ENCODE measurements at regions not wholly inside any gene's neighbourhood (a gene's known extent, or its start where the extent isn't known, plus 50 kb on each side); places are given as distances from the start of the nearest gene placed in this dataset.

DNA sequence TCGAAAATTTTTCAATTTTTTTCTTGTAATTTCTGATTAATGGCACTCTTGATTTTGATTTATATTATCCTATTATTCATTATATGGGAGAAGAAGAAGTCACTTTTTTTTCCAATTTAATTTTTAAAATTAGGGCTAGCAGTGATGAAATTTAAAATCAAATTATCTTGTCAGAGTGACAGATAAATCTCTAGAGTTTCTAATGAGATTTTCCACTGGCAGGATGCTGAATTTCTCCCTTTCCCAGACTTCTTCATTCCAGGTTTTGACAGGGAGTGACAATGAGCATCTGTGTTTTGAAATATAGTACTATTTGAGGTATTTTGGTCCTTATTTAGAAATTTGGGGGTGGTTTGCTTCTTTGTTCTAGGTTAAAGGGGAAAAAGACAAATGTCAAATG, 2274.1 kb downstream of the MAT2B start:
- no peak overlapping the region for H3K27ac ChIP-seq (ENCODE audit: low read length)
- no peak overlapping the region for H2AFZ ChIP-seq (ENCODE audit: low read depth, low read length)
- H3K4me3 ChIP-seq (ENCODE audit: low read length), result no peak overlapping the region
- H4K20me1 ChIP-seq (ENCODE audit: insufficient read depth), result no peaks in the 10 kb centered on the region
- no peaks in the 10 kb centered on the region for H3K9me2 ChIP-seq (ENCODE audit: insufficient read depth, low read length)
- no peak overlapping the region for H3K4me2 ChIP-seq (ENCODE audit: low read length)
- no peak overlapping the region for H3K9ac ChIP-seq (ENCODE audit: low read length)
- TF ChIP-seq EZH2 (IDR thresholded peaks at IDR 0.05; ENCODE audit: borderline replicate concordance, insufficient read depth, low read length, poor library complexity, severe bottlenecking), result no peak
- TF ChIP-seq RAD21 (conservative IDR thresholded peaks at IDR 0.05), result no peak
- no peak for TF ChIP-seq POLR2AphosphoS5 (IDR thresholded peaks at IDR 0.05)
- TF ChIP-seq, protein P1, sequence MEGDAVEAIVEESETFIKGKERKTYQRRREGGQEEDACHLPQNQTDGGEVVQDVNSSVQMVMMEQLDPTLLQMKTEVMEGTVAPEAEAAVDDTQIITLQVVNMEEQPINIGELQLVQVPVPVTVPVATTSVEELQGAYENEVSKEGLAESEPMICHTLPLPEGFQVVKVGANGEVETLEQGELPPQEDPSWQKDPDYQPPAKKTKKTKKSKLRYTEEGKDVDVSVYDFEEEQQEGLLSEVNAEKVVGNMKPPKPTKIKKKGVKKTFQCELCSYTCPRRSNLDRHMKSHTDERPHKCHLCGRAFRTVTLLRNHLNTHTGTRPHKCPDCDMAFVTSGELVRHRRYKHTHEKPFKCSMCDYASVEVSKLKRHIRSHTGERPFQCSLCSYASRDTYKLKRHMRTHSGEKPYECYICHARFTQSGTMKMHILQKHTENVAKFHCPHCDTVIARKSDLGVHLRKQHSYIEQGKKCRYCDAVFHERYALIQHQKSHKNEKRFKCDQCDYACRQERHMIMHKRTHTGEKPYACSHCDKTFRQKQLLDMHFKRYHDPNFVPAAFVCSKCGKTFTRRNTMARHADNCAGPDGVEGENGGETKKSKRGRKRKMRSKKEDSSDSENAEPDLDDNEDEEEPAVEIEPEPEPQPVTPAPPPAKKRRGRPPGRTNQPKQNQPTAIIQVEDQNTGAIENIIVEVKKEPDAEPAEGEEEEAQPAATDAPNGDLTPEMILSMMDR (IDR thresholded peaks at IDR 0.05; ENCODE audit: poor library complexity, severe bottlenecking), result no peak
- no peak for TF ChIP-seq TAF1 (IDR thresholded peaks at IDR 0.05; ENCODE audit: low read depth)
- no peak for TF ChIP-seq SMC3 (conservative IDR thresholded peaks at IDR 0.05; ENCODE audit: poor library complexity)
- TF ChIP-seq, protein P2, sequence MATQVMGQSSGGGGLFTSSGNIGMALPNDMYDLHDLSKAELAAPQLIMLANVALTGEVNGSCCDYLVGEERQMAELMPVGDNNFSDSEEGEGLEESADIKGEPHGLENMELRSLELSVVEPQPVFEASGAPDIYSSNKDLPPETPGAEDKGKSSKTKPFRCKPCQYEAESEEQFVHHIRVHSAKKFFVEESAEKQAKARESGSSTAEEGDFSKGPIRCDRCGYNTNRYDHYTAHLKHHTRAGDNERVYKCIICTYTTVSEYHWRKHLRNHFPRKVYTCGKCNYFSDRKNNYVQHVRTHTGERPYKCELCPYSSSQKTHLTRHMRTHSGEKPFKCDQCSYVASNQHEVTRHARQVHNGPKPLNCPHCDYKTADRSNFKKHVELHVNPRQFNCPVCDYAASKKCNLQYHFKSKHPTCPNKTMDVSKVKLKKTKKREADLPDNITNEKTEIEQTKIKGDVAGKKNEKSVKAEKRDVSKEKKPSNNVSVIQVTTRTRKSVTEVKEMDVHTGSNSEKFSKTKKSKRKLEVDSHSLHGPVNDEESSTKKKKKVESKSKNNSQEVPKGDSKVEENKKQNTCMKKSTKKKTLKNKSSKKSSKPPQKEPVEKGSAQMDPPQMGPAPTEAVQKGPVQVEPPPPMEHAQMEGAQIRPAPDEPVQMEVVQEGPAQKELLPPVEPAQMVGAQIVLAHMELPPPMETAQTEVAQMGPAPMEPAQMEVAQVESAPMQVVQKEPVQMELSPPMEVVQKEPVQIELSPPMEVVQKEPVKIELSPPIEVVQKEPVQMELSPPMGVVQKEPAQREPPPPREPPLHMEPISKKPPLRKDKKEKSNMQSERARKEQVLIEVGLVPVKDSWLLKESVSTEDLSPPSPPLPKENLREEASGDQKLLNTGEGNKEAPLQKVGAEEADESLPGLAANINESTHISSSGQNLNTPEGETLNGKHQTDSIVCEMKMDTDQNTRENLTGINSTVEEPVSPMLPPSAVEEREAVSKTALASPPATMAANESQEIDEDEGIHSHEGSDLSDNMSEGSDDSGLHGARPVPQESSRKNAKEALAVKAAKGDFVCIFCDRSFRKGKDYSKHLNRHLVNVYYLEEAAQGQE (IDR thresholded peaks at IDR 0.05; ENCODE audit: borderline replicate concordance), result no peak
- TF ChIP-seq MXI1 (conservative IDR thresholded peaks at IDR 0.05; ENCODE audit: poor library complexity, severe bottlenecking), result no peak
- no peak for TF ChIP-seq EP300 (conservative IDR thresholded peaks at IDR 0.05; ENCODE audit: poor library complexity, severe bottlenecking)
- no peaks in the 10 kb centered on the region for H3K79me2 ChIP-seq (replicated peaks; ENCODE audit: insufficient read depth, low read length)
- no peaks in the 10 kb centered on the region for H3K9me3 ChIP-seq (ENCODE audit: low read length)
- no peaks in the 10 kb centered on the region for H3K27me3 ChIP-seq (ENCODE audit: insufficient read depth, low read depth, low read length)
- H3F3A ChIP-seq (ENCODE audit: insufficient read depth, low read length, poor library complexity, severe bottlenecking), result no peaks in the 10 kb centered on the region
- no peaks in the 10 kb centered on the region for H3K36me3 ChIP-seq (ENCODE audit: insufficient read depth, low read length)

DNA sequence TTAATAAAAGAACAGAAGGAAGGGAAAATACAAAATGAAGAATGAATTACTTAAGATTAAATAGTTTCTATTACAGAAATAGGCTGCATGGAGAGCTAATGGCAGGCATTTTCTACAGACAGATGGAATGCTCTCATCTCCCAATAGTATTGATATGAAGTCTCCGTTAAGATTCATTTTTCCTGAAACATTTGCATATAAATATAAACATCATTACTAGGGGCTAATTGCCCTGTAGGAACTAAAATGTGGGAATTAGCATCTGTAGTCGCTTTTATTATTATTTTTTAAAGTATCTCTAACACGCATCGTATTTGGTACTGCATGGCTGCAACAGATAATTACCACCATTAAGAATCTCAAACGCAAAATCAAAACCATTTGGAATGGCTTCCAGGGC, 2275.5 kb downstream of the MAT2B start:
- H3K27ac ChIP-seq (ENCODE audit: low read length), result no peak overlapping the region
- no peak overlapping the region for H2AFZ ChIP-seq (ENCODE audit: low read depth, low read length)
- H3K9me2 ChIP-seq (ENCODE audit: insufficient read depth, low read length), result no peaks in the 10 kb centered on the region
- TF ChIP-seq, protein P1 (IDR thresholded peaks at IDR 0.05; ENCODE audit: poor library complexity, severe bottlenecking), result no peak
- TF ChIP-seq POLR2AphosphoS5 (IDR thresholded peaks at IDR 0.05) (no peak), RAD21 (conservative IDR thresholded peaks at IDR 0.05) (no peak), SMC3 (conservative IDR thresholded peaks at IDR 0.05; ENCODE audit: poor library complexity) (no peak), EZH2 (IDR thresholded peaks at IDR 0.05; ENCODE audit: borderline replicate concordance, insufficient read depth, low read length, poor library complexity, severe bottlenecking) (no peak), MXI1 (conservative IDR thresholded peaks at IDR 0.05; ENCODE audit: poor library complexity, severe bottlenecking) (no peak), TAF1 (IDR thresholded peaks at IDR 0.05; ENCODE audit: low read depth) (no peak), EP300 (conservative IDR thresholded peaks at IDR 0.05; ENCODE audit: poor library complexity, severe bottlenecking) (no peak)
- TF ChIP-seq, protein P2 (IDR thresholded peaks at IDR 0.05; ENCODE audit: borderline replicate concordance), result no peak
- H3K27me3 ChIP-seq (ENCODE audit: insufficient read depth, low read depth, low read length), result no peaks in the 10 kb centered on the region
- no peaks in the 10 kb centered on the region for H3K9me3 ChIP-seq (ENCODE audit: low read length)
- no peak overlapping the region for H3K4me3 ChIP-seq (ENCODE audit: low read length)
- no peak overlapping the region for H3K9ac ChIP-seq (ENCODE audit: low read length)
- H3K4me2 ChIP-seq (ENCODE audit: low read length), result no peak overlapping the region
- H4K20me1 ChIP-seq (ENCODE audit: insufficient read depth), result no peaks in the 10 kb centered on the region
- no peaks in the 10 kb centered on the region for H3K79me2 ChIP-seq (replicated peaks; ENCODE audit: insufficient read depth, low read length)
- no peaks in the 10 kb centered on the region for H3K36me3 ChIP-seq (ENCODE audit: insufficient read depth, low read length)
- H3F3A ChIP-seq (ENCODE audit: insufficient read depth, low read length, poor library complexity, severe bottlenecking), result no peaks in the 10 kb centered on the region
